ENCODE measurements at regions not wholly inside any gene's neighbourhood (a gene's known extent, or its start where the extent isn't known, plus 50 kb on each side); places are given as distances from the start of the nearest gene placed in this dataset.

DNA sequence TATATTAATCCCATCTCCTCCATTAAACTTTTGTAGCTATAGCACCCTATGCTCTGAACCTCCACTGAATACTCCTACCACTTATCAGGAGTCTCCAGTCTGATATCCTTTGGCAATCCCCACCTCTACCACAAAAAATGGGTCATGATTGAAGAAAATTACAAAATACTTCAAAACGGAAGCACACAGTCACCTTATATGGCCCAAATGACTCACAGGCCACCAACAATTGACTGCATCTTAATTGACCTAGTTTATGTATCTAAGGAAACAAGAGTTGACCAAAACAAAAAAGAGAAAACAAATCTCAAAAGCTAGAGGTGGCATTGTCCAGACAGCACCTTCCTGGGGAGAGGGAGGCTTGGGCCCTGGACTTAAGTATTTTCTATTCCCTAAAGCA lies 120.0 kb upstream of the DIAPH2 start:
- no peak overlapping the region for H3K4me3 ChIP-seq
- no peak overlapping the region for H3K27ac ChIP-seq
- H3K9ac ChIP-seq (ENCODE audit: insufficient read length), result no peak overlapping the region
- no peaks in the 10 kb centered on the region for H3K9me3 ChIP-seq (ENCODE audit: low read depth, low read length)
- no peak for TF ChIP-seq FOXP2 (optimal IDR thresholded peaks at IDR 0.05; ENCODE audit: control extremely low read depth, extremely low read length, insufficient read depth)
- TF ChIP-seq EZH2 (IDR thresholded peaks at IDR 0.05), result no peak
- no peak for TF ChIP-seq POLR2AphosphoS5 (IDR thresholded peaks at IDR 0.05; ENCODE audit: borderline replicate concordance, low read depth, low read length)
- no peaks in the 10 kb centered on the region for H3K36me3 ChIP-seq (ENCODE audit: insufficient read depth, low read length)
- DNase-seq (ENCODE audit: low read depth, low spot score), result no peak

DNA sequence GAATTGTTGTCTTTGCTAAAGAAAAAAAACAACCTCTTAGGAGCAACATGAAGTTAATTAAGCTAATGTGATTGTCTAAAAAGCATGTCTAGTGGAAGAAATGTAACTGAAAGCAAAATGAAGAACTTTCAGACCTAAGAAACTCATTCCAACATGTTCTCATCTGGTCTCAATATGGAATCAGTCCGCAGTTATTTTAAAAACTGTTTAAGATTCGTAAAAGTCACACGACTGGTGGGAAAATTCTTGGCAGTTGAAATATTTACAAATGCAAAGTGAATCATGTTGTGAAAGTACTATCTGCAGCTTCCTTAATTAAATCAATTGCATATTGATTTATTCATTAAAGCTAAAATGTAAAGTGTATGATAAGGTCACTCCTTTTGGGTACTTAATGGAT lies 117.8 kb upstream of the DIAPH2 start:
- Histone ChIP-seq H3K4me3 (no peak overlapping the region), H3K9ac (ENCODE audit: insufficient read length) (no peak overlapping the region), H3K9me3 (ENCODE audit: low read depth, low read length) (no peaks in the 10 kb centered on the region), H3K27ac (peak overlapping the region; percentile 64; the same call in 1 of the 2 replicates), H3K36me3 (ENCODE audit: insufficient read depth, low read length) (no peaks in the 10 kb centered on the region)
- DNase-seq (ENCODE audit: low read depth, low spot score), result no peak
- TF ChIP-seq EZH2 (IDR thresholded peaks at IDR 0.05) (no peak), FOXP2 (optimal IDR thresholded peaks at IDR 0.05; ENCODE audit: control extremely low read depth, extremely low read length, insufficient read depth) (no peak), POLR2AphosphoS5 (IDR thresholded peaks at IDR 0.05; ENCODE audit: borderline replicate concordance, low read depth, low read length) (no peak)

DNA sequence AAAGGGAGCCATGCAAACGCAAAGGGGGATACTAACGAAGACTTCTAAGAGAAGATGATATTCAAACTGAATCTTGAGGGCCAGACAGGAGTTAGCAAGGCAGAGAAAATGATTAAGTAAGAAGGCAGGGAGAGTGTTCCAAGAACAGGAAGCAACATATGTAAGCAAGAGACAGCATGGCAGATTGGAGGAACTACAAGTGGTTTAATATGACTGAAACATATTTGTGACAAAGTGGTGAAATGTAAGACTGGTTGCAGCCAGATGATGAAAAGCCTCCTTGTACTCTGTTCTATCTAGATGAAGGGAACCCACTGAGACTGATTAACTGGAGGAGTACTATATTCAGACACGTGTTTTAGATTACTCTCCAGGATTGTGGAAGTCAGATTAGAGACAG lies 116.6 kb upstream of the DIAPH2 start:
- Histone ChIP-seq H3K27ac (no peak overlapping the region), H3K9me3 (ENCODE audit: low read depth, low read length) (no peaks in the 10 kb centered on the region), H3K4me3 (no peak overlapping the region), H3K9ac (ENCODE audit: insufficient read length) (no peak overlapping the region), H3K36me3 (ENCODE audit: insufficient read depth, low read length) (no peaks in the 10 kb centered on the region)
- TF ChIP-seq FOXP2 (optimal IDR thresholded peaks at IDR 0.05; ENCODE audit: control extremely low read depth, extremely low read length, insufficient read depth) (no peak), POLR2AphosphoS5 (IDR thresholded peaks at IDR 0.05; ENCODE audit: borderline replicate concordance, low read depth, low read length) (no peak), EZH2 (IDR thresholded peaks at IDR 0.05) (no peak)
- no peak for DNase-seq (ENCODE audit: low read depth, low spot score)

DNA sequence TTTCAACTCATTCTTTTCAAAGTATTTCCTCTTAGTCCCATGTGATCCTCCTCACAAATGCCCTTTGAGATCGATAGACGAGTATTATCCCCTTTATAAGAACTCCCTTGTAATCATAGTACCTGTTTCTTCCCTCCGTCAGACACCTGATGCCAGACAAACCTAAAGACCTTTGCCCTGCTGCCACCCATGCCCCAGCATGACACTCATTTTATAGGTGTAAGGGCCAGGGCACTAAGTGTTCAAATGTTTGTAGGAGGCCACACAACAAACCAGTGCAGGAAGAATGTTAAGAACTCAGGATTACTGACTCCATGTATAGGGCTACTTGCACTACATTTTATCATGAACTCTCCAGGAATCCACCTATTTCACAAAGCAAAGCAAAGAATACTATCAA lies 115.6 kb upstream of the DIAPH2 start:
- TF ChIP-seq POLR2AphosphoS5 (IDR thresholded peaks at IDR 0.05; ENCODE audit: borderline replicate concordance, low read depth, low read length) (no peak), FOXP2 (optimal IDR thresholded peaks at IDR 0.05; ENCODE audit: control extremely low read depth, extremely low read length, insufficient read depth) (no peak), EZH2 (IDR thresholded peaks at IDR 0.05) (no peak)

DNA sequence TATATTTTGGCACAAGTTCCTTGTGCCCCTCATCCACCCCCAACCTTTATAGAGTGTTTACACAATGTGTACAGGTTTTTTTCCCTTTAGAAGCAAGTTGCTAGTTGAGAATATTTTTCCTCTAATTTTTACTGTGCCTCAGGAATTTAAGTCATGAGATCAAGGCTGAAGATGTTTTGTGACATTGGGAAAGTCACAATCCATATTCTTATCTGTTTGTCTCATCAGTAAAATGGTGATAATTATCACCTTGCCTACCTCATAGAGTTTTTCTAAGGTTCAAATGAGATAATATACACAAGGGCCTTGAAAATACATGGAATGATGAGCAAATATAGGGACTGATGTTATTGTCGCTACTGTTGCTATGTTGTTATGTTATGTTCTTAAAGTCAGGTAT lies 109.6 kb upstream of the DIAPH2 start:
- TF ChIP-seq FOXP2 (optimal IDR thresholded peaks at IDR 0.05; ENCODE audit: control extremely low read depth, extremely low read length, insufficient read depth), result no peak
- no peak for TF ChIP-seq EZH2 (IDR thresholded peaks at IDR 0.05)
- TF ChIP-seq POLR2AphosphoS5 (IDR thresholded peaks at IDR 0.05; ENCODE audit: borderline replicate concordance, low read depth, low read length), result no peak
- Histone ChIP-seq H3K4me3 (no peak overlapping the region), H3K9ac (ENCODE audit: insufficient read length) (no peak overlapping the region), H3K9me3 (ENCODE audit: low read depth, low read length) (no peaks in the 10 kb centered on the region), H3K36me3 (ENCODE audit: insufficient read depth, low read length) (no peaks in the 10 kb centered on the region), H3K27ac (no peak overlapping the region)
- DNase-seq (ENCODE audit: low read depth, low spot score), result no peak

More for the DNA sequence above, 115.6 kb upstream of the DIAPH2 start:
- H3K36me3 ChIP-seq (ENCODE audit: insufficient read depth, low read length), result no peaks in the 10 kb centered on the region
- DNase-seq (ENCODE audit: low read depth, low spot score), result no peak
- H3K27ac ChIP-seq, result no peak overlapping the region
- H3K4me3 ChIP-seq, result no peak overlapping the region
- no peaks in the 10 kb centered on the region for H3K9me3 ChIP-seq (ENCODE audit: low read depth, low read length)
- H3K9ac ChIP-seq (ENCODE audit: insufficient read length), result no peak overlapping the region

DNA sequence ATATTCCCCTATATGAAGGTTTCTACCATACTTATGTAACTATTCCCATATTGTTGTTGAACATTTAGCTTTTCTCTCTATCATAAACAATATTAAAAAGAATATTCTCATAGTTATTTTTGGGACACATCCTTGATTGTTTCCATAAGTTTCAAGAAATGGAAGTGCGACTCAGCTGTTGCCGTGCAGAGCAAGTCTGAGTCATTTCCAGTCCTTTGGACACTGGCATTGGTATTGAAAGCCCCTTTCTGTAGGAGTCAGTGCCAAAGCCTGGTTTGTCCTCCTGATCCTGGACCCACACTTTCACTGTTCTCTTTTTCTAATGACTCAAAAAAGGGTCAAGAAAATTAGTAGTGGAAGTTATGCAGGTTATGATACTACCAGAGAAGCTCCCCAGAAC lies 108.3 kb upstream of the DIAPH2 start:
- no peak overlapping the region for H3K4me3 ChIP-seq
- no peak overlapping the region for H3K9ac ChIP-seq (ENCODE audit: insufficient read length)
- no peak overlapping the region for H3K27ac ChIP-seq
- TF ChIP-seq FOXP2 (optimal IDR thresholded peaks at IDR 0.05; ENCODE audit: control extremely low read depth, extremely low read length, insufficient read depth) (no peak), EZH2 (IDR thresholded peaks at IDR 0.05) (no peak), POLR2AphosphoS5 (IDR thresholded peaks at IDR 0.05; ENCODE audit: borderline replicate concordance, low read depth, low read length) (no peak)
- no peak for DNase-seq (ENCODE audit: low read depth, low spot score)
- no peaks in the 10 kb centered on the region for H3K36me3 ChIP-seq (ENCODE audit: insufficient read depth, low read length)
- H3K9me3 ChIP-seq (ENCODE audit: low read depth, low read length), result no peaks in the 10 kb centered on the region

DNA sequence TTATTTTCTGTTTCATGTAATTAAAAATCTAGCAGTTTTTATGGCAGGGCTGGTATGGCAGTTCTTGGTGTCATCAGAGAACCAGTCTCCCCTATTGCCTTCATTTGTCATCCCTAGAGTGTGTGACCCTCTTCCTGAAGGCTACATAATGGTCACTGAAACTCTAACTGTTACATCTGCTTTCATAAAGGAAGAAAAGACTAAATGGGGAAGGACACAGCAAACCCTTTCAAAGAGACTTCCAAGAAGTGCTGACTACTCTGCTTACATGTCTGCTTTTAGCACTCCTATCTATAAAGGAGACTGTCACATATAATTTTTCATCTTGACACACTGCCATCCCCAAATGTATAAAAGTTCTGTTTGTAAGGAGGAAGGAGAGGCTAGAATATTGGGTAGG lies 105.9 kb upstream of the DIAPH2 start:
- Histone ChIP-seq H3K36me3 (ENCODE audit: insufficient read depth, low read length) (no peaks in the 10 kb centered on the region), H3K27ac (no peak overlapping the region), H3K4me3 (no peak overlapping the region), H3K9ac (ENCODE audit: insufficient read length) (no peak overlapping the region), H3K9me3 (ENCODE audit: low read depth, low read length) (no peaks in the 10 kb centered on the region)
- no peak for DNase-seq (ENCODE audit: low read depth, low spot score)
- no peak for TF ChIP-seq POLR2AphosphoS5 (IDR thresholded peaks at IDR 0.05; ENCODE audit: borderline replicate concordance, low read depth, low read length)
- TF ChIP-seq EZH2 (IDR thresholded peaks at IDR 0.05), result no peak
- TF ChIP-seq FOXP2 (optimal IDR thresholded peaks at IDR 0.05; ENCODE audit: control extremely low read depth, extremely low read length, insufficient read depth), result no peak

DNA sequence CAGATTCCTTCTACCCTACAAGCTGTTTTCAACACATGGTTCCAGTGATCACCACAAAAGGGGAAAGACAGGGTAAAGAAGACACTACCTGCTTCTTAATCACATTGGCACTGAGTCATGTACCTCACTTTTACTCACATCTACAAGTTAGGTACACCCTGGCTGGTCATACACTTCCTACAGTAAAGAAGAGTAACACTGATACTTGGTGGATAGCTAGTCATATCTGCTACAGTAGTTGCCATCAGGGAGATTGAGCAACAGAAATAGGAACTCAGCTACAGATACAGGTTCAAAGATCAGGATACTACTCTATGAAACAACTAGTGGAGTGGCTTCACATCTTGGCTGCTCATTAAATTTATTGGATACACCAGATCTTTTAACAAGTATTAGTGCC lies 105.4 kb upstream of the DIAPH2 start:
- Histone ChIP-seq H3K36me3 (ENCODE audit: insufficient read depth, low read length) (no peaks in the 10 kb centered on the region), H3K4me3 (no peak overlapping the region), H3K27ac (no peak overlapping the region), H3K9me3 (ENCODE audit: low read depth, low read length) (no peaks in the 10 kb centered on the region), H3K9ac (ENCODE audit: insufficient read length) (no peak overlapping the region)
- DNase-seq (ENCODE audit: low read depth, low spot score), result no peak
- no peak for TF ChIP-seq POLR2AphosphoS5 (IDR thresholded peaks at IDR 0.05; ENCODE audit: borderline replicate concordance, low read depth, low read length)
- TF ChIP-seq FOXP2 (optimal IDR thresholded peaks at IDR 0.05; ENCODE audit: control extremely low read depth, extremely low read length, insufficient read depth), result no peak
- TF ChIP-seq EZH2 (IDR thresholded peaks at IDR 0.05), result no peak

DNA sequence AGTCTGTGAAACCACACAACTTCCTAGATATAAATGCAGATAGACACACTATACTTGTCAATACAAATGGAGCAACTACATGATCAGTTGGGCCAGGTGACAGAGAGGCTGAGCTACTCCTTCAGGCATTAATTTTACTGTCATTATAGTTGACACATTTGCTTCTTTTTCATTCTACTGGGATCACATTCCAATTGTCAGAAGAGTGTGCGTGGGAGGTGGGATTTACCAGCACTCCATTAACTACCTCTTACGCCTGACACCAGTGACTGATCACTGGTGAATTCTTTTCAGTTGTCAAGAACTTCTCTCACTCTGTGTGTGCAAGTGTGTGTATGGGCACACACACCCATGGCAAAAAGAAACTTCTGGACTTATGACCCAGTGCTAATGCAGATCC lies 94.2 kb upstream of the DIAPH2 start:
- no peak overlapping the region for H3K27ac ChIP-seq
- H3K36me3 ChIP-seq (ENCODE audit: insufficient read depth, low read length), result no peaks in the 10 kb centered on the region
- H3K9ac ChIP-seq (ENCODE audit: insufficient read length), result no peak overlapping the region
- no peaks in the 10 kb centered on the region for H3K9me3 ChIP-seq (ENCODE audit: low read depth, low read length)
- H3K4me3 ChIP-seq, result no peak overlapping the region
- TF ChIP-seq FOXP2 (optimal IDR thresholded peaks at IDR 0.05; ENCODE audit: control extremely low read depth, extremely low read length, insufficient read depth), result no peak
- TF ChIP-seq EZH2 (IDR thresholded peaks at IDR 0.05), result no peak
- no peak for TF ChIP-seq POLR2AphosphoS5 (IDR thresholded peaks at IDR 0.05; ENCODE audit: borderline replicate concordance, low read depth, low read length)
- no peak for DNase-seq (ENCODE audit: low read depth, low spot score)
